K562 (cell line): ENCODE measurements at regions not wholly inside any gene's neighbourhood (a gene's known extent, or its start where the extent isn't known, plus 50 kb on each side); places are given as distances from the start of the nearest gene placed in this dataset.

Experiments used
- ATAC-seq: fragments of 200-7000 bp; cut with Tn5 transposase; 3 replicates; pipeline ENCODE4 v1.9.1; 2020; ENCODE audit warnings: moderate library complexity
- BruUV-seq: library from RNA; stranded (reverse); fragments of 400-500 nt; replicated peaks from 2 replicates; lab custom pipeline; 2021; lab: Mats Ljungman, UMichigan
- CTCF ChIA-PET: fragments of 300-600 bp; formaldehyde crosslinking; extraction: SDS; loops from one replicate; lab custom pipeline; 2021; ENCODE audit warnings: low intra/inter-chr PET ratio; lab: Yijun Ruan, JAX
- POLR2A ChIA-PET: fragments of 300-600, 350-650 bp; sonication (Branson Sonifier 250); formaldehyde crosslinking; extraction: SDS; loops from one replicate; lab custom pipeline; 2021; ENCODE audit warnings: antibody characterized with exemption, inconsistent platforms; lab: Yijun Ruan, JAX
- DNase-seq, 4 experiments: peaks; one replicate each; pipeline versions ENCODE4 v3.0.0 to v3.0.0-alpha.2; 2011 to 2018; ENCODE audit warnings: low spot score in 3 of 4, mixed read lengths in 3 of 4; ENCODE audit errors: extremely low read depth in 1 of 4
- FAIRE-seq: peaks from 2 replicates; lab custom pipeline; 2011; peaks lifted over from hg19 to GRCh38; lab: Jason Lieb, UNC
- H2AFZ ChIP-seq: 2 replicates; pipeline ENCODE4 v1.6.0; 2011; ENCODE audit warnings: low read depth, low read length, control low read depth, inconsistent platforms
- H3K27ac ChIP-seq: fragments of 200-600 bp; 3 replicates; pipeline ENCODE4 v1.8.0; 2011; ENCODE audit warnings: low read depth, mild to moderate bottlenecking, control low read depth, inconsistent platforms, low read length, moderate library complexity, mixed read lengths; ENCODE audit errors: extremely low read depth
- H3K27me3 ChIP-seq, 2 experiments: fragments of 300-600 bp in 1 of 2; 2 replicates in 1 of 2; 3 replicates in 1 of 2; pipeline versions ENCODE4 v1.6.0 to v1.8.0; 2011; ENCODE audit warnings: inconsistent platforms in 2 of 2, low read length in 2 of 2, mild to moderate bottlenecking in 1 of 2, mixed read lengths in 1 of 2, moderate library complexity in 1 of 2; ENCODE audit not compliant: control insufficient read depth in 2 of 2, insufficient read depth in 2 of 2
- H3K36me3 ChIP-seq: fragments of 300-600 bp; 3 replicates; pipeline ENCODE4 v1.8.0; 2011; ENCODE audit warnings: mild to moderate bottlenecking, low read length, inconsistent platforms; ENCODE audit not compliant: control insufficient read depth, insufficient read depth
- H3K4me1 ChIP-seq, 2 experiments: fragments of 200-600 bp in 1 of 2; replicated peaks in 1 of 2; 2 replicates in 1 of 2; 3 replicates in 1 of 2; pipeline versions ENCODE4 v1.5.1 to v1.8.0; 2011; ENCODE audit warnings: inconsistent platforms in 2 of 2, low read length in 2 of 2, mild to moderate bottlenecking in 1 of 2, mixed read lengths in 1 of 2, moderate library complexity in 1 of 2; ENCODE audit not compliant: control insufficient read depth in 2 of 2, insufficient read depth in 2 of 2
- H3K4me2 ChIP-seq: 2 replicates; pipeline ENCODE4 v1.6.1; 2011; ENCODE audit warnings: low read length, control low read depth, inconsistent platforms, mixed read lengths; ENCODE audit not compliant: insufficient read depth
- H3K4me3 ChIP-seq: fragments of 200-600 bp; sonication (generic), shearing (Covaris generic); 2 replicates; pipeline ENCODE4 v1.5.1; 2016; ENCODE audit warnings: control low read depth, inconsistent platforms
- H3K79me2 ChIP-seq: fragments of 200-600 bp; 3 replicates; pipeline ENCODE4 v1.8.0; 2011; ENCODE audit warnings: low read length, inconsistent platforms; ENCODE audit not compliant: control insufficient read depth, insufficient read depth
- H3K9ac ChIP-seq, 2 experiments: 2 replicates each; pipeline versions ENCODE4 v1.6.0 to v1.6.1; 2011; ENCODE audit warnings: low read depth in 2 of 2, low read length in 2 of 2, control low read depth in 1 of 2, inconsistent platforms in 1 of 2, mild to moderate bottlenecking in 1 of 2, mixed read lengths in 1 of 2; ENCODE audit not compliant: insufficient read depth in 1 of 2
- H3K9me1 ChIP-seq: one replicate; pipeline ENCODE4 v1.6.0; 2011; ENCODE audit warnings: inconsistent platforms, mild to moderate bottlenecking, low read length, moderate library complexity; ENCODE audit not compliant: control insufficient read depth, insufficient read depth
- H3K9me3 ChIP-seq: replicated peaks from 2 replicates; pipeline ENCODE4 v1.5.1; 2011; ENCODE audit warnings: low read depth, low read length, inconsistent platforms; ENCODE audit not compliant: control insufficient read depth, insufficient read depth
- H4K20me1 ChIP-seq: replicated peaks from 2 replicates; pipeline ENCODE4 v1.6.1; 2011; ENCODE audit warnings: low read length, inconsistent platforms, mixed read lengths; ENCODE audit not compliant: control insufficient read depth, insufficient read depth
- CREB5 ChIP-seq: fragments of 250-450 bp; sonication (Bioruptor Pico); IDR thresholded peaks from 2 replicates; pipeline ENCODE4 v1.5.0; 2020; ENCODE audit warnings: mild to moderate bottlenecking
- DACH1 ChIP-seq: fragments of 450-650 bp; IDR thresholded peaks from 2 replicates; pipeline ENCODE4 v1.6.1; 2018; ENCODE audit not compliant: partially characterized antibody
- DEAF1 ChIP-seq: fragments of 450-650 bp; formaldehyde crosslinking; IDR thresholded peaks from 2 replicates; pipeline ENCODE4 v1.4.0; 2020; ENCODE audit warnings: mild to moderate bottlenecking, moderate library complexity
- ELK3 ChIP-seq: fragments of 450-650 bp; formaldehyde crosslinking; IDR thresholded peaks from 2 replicates; pipeline ENCODE4 v1.4.0; 2020; ENCODE audit warnings: mild to moderate bottlenecking
- FUS ChIP-seq: fragments of 200-400 bp; formaldehyde crosslinking; optimal IDR thresholded peaks from 2 replicates; pipeline ENCODE3; 2017; ENCODE audit warnings: low read depth, low read length
- GTF2F1 ChIP-seq: IDR thresholded peaks from 2 replicates; pipeline ENCODE4 v1.6.1; 2011; ENCODE audit warnings: low read depth, low read length, improper control_type of control experiment
- MITF ChIP-seq: IDR thresholded peaks from 2 replicates; pipeline ENCODE4 v1.6.1; 2014; ENCODE audit warnings: antibody characterized with exemption
- THRB ChIP-seq: fragments of 450-650 bp; formaldehyde crosslinking; conservative IDR thresholded peaks from 2 replicates; pipeline ENCODE4 v1.4.0; 2022; ENCODE audit warnings: mild to moderate bottlenecking, missing genetic modification characterization
- WGBS: fragments of 100-300 bp; shearing (Covaris generic); methylation state at CpG from one replicate; pipeline ENCODE4 v1.1.6; 2016; ENCODE audit warnings: low coverage, mixed read lengths; ENCODE audit not compliant: insufficient coverage; ENCODE audit errors: missing lambda C conversion rate; 5-methylcytosine and 5-hydroxymethylcytosine counted together
- in situ Hi-C: fragments of 300-500 bp; cut with MboI; formaldehyde crosslinking; loops from 4 replicates; pipeline ENCODE4 v1.15.0; 2018; ENCODE audit warnings: inconsistent platforms, mixed read lengths
- intact Hi-C: fragments of 100-400 bp; cut with micrococcal nuclease; formaldehyde crosslinking; loops from 2 replicates; pipeline ENCODE4 v1.14.2; 2022

- TF ChIP-seq DEAF1 (CRISPR knock-in tag): no peak
Measured at GRCh38 chr10:61078542-61079275, 134.7 kb upstream of the RHOBTB1 start (continued).

GRCh38 chr10:61076572-61077114 lies 132.7 kb upstream of the RHOBTB1 start:
- Histone ChIP-seq H3K9ac (no peak overlapping the region), H3K9me1 (no peaks in the 10 kb centered on the region), H3K27ac (no peak overlapping the region), H3K36me3 (no peaks in the 10 kb centered on the region), H3K79me2 (no peaks in the 10 kb centered on the region), H3K4me3 (no peak overlapping the region), H3K27me3 (0 out of 5 replicates have a peak, but pooled peaks cover 0 to 4% of the 10 kb centered on the region in 2 experiments), H4K20me1 (no peaks in the 10 kb centered on the region), H3K4me2 (no peak overlapping the region), H3K9me3 (no peaks in the 10 kb centered on the region), H2AFZ (no peak overlapping the region), H3K4me1 (no peaks in the 10 kb centered on the region)
- ATAC-seq (no peak), DNase-seq (no peak), FAIRE-seq (no peak)
- BruUV-seq: no TSS peak
- 8% methylated on average over 1 of the region's 1 CpG for WGBS
- intact Hi-C loops (no loop called here), in situ Hi-C loops (no loop called here)
- CTCF ChIA-PET: no interaction called here
- POLR2A ChIA-PET: no interaction called here
- TF ChIP-seq ELK3 (CRISPR knock-in tag) (no peak), MITF (no peak), THRB (CRISPR knock-in tag) (no peak), GTF2F1 (no peak), DACH1 (no peak), CREB5 (CRISPR knock-in tag) (no peak), FUS (no peak)
